HG03280 (cell line): ENCODE measurements at regions not wholly inside any gene's neighbourhood (a gene's known extent, or its start where the extent isn't known, plus 50 kb on each side); places are given as distances from the start of the nearest gene placed in this dataset.
"Not testable (repeated sequence)": the region's sequence is repeated elsewhere in the genome, so short reads cannot be mapped to it uniquely, and the experiment has no call there.

Experiments
- ATAC-seq: cut with Tn5 transposase; IDR thresholded peaks from one replicate; pipeline ENCODE4 v1.9.1; 2021; ENCODE audit warnings: mild to moderate bottlenecking, moderate library complexity; ENCODE audit not compliant: unreplicated experiment

DNA sequence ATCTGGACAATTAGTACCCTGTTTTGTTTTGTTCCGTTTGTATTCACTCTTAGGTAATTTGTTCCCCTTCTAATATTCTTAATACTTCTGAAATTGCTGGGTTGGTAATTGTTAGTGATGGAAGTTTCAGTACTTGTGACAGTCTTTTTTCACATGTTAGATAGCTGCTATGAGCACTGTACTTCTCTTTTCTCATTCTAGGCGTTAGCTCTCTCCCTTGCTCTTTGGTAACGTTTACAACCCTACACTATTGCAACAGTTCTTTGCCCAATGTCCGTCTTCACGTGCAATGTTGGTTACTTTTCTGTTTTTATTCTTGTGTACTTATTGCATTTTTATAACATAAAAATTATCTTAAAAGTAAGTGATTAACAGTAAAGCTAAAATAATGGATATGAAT lies 1509.0 kb downstream of the MAT2B start:
- ATAC-seq = no peak

DNA sequence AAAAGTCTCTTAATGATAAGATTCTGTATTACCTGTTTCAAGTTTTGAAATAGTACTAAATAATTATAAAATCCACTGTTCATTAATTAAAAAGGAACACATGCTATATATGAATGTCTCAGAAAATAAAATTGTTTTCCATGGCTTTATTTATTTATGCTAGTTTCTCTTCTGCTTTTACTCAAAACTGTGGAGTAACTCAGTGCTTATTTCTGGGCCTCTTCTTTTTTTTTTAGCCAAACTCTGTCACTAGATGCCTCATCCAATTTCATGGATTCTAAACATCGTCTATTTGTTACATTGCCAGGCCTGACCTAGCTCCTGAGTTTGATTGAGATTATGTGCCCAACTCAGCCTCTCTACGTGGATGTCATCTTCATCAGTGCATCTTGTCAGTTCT lies 1509.7 kb downstream of the MAT2B start:
- no peak for ATAC-seq

DNA sequence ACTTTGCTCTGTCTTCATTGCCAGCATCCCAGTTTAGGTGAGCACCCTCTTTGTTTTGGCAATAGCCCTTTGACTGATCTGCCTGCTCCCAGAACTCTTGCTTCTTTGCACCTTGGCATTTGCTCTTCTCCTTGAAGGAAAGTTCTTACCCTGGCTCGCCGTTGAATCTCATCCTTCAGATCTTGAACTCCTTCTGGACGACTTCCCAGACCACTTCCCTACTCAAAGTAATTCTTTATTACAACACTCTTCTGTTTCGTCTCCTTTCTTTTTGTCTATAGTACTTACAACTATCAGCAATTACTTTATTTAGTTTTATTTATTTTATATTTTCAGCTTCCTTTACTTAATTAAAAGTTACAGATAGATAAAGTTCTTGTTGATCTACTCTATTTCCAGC lies 1510.1 kb downstream of the MAT2B start:
- ATAC-seq = no peak

DNA sequence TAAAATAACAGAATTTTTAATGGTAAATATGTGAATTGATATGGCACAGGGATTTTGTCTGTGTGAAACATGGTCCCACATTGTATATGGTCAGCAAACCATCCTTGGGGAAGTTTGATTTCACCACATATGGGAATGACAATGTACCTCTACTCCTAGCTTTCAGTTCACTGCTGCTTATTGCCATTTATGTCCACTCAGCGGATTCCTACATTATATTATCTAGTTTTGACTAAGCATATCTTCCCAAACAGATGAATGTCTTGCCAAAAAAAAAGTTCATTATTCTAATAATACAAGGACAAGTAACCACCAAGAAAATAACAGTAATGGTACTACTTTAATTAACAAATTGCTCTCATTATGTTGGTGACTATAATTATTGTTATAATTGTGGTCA lies 1521.6 kb downstream of the MAT2B start:
- ATAC-seq = no peak

DNA sequence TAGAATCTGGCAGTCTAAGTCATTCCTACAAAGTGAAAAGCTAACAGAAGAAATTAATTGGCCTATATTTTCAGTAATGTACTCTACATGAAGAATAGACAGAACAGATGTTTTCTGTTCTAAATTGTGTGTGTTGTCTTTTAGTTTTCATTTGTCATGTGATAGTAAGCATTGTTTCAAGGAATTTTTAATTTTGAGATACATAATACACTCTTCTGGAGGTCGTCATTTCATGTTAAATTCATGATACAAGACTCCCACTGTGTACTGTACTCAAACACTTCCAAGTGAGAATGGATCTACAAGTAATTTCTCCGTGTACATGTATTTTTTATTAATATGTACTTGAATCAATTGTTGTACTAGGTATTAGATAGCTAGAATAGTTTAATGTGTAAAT lies 1522.9 kb downstream of the MAT2B start:
- ATAC-seq = no peak

DNA sequence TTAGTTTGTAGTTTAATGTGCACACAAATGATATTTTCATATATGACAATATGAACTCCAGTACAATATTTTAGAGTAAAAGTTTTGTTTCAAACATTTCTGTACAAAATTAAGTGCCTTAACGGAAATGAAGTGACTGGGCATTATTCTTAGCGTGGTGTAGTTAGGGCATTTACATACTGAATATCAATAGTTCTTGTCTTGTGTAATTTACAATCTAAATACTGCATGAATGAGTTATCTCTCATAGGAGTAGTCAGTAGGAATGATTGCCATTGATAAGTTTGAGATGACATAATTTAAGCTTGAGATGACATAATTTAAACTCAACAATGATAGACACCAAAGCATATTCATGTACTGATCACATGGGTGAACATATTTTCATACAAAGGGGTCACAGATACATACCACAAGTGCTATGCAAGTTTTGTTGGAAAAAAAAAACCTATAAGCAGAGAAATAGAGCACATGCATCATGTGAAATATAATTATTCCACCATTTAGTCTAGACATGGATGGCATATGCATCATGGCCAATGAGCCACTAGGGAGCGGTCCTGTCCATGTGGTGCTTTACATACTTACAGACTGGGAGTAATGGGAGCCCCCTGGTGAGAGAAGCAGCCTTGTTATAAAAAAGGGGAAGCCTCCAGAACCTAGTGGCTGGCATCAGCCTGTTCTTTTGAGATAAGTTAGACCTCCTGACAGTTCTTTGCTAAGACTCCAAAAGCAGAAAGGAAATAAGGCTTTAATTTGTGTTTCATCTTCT lies 1523.9 kb downstream of the MAT2B start:
- ATAC-seq = no peak

DNA sequence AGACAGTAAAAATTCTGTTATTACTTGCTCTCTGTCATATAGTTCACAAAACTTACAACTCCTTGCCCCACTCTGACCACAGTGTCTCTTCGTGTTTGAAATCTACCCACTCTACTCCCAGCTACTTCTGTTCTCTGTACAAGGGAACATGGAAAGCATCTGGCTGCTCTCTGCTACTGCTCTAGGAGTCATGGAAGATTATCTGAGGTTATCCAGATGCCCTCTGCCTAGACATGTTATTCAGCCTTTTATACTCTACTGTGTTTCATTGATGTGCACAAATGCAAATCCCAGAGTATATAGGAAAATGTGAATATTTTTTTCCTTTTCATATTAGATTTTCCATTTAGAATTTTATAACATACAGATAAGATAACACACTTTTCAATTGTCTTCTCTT lies 1525.6 kb downstream of the MAT2B start:
- ATAC-seq = no peak

DNA sequence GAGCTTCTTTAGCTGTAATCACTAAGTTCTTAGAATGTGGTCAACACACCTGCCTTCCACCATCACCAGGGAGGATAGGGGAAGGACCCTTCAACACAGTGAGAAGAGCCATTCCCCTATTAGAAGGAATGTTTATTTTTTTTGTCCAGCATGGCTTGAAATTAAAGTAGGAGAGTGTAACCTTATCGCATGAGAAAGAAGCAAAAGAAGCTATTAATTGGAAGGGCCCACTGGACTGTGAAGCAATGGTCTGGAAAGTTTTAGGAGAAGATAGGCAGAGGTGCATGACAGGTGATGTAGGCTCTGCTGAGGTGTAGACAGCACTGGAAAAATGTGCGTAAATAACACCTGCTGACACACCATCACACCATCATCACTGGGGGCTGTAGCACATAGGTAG lies 1526.0 kb downstream of the MAT2B start:
- no peak for ATAC-seq

DNA sequence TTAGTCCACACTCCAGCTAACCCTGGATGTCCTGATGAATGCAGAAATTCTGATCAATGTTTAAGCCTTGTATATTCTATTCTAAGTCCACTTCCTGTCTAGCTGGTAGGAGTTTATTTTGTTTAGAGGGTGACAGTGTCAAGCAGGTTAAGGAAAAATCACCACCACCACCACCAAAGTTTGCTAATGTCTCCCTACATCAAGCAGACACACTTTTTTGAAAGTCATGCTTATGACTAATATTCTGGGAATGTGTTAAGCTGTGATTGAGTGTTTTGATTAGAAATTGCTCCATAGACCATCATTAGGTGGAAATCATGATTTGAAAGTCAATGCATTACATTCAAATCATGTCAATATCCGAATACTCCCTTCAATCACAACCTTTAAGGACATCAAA lies 1530.1 kb downstream of the MAT2B start:
- ATAC-seq = no peak

DNA sequence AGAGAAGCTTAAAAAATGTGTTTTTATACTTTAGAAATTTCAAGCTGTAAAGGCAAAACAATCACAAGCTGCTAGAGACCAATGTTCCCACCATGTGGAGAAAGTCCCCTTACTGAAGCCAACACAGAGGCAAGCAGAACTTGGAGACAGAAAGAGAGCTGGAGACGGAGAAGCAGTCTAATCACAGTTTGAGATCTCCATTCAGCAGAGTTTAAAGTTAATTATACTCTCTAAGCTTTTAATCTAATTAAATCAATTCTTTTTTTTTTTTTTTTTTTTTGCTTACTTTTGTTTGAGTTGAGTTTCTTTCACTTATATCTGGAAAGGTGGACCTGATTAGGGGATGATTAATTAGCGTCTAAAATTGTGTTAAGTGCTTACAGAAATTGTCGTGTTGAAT lies 1534.3 kb downstream of the MAT2B start:
- ATAC-seq = no peak

DNA sequence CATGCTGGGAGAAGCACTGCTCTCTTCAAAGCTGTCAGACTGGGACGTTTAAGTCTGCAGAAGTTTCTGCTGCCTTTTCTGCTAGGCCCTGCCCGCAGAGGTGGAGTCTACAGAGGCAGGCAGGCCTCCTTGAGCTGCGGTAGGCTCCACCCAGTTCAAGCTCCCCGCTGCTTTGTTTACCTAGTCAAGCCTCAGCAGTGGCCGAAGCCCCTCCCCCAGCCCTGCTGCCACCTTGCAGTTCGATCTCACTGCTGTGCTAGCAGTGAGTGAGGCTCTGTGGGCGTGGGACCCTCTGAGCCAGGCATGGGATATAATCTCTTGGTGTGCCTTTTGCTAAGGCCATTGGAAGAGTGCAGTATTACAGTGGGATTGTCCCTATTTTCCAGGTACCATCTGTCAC lies 1540.5 kb downstream of the MAT2B start:
- ATAC-seq = not testable (repeated sequence)

DNA sequence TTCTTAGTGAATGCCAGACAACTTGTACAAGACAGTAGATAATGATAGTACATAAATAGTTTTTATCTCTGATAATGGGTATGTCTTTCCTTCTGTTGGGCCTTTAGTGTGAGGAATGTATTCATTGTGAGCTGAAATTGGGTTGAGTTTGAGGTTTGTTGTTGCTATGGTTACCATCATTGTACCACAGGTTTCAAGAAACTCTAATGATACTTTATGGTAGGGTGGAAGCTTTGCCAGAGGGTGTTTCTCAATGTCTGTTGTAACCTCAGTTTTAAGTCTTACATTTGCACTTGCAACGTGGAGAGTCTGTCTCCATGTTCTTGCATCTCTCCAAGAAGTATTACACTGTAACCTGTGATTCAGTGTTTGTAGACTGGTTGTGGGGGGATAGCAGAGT lies 1550.1 kb downstream of the MAT2B start:
- no peak for ATAC-seq

DNA sequence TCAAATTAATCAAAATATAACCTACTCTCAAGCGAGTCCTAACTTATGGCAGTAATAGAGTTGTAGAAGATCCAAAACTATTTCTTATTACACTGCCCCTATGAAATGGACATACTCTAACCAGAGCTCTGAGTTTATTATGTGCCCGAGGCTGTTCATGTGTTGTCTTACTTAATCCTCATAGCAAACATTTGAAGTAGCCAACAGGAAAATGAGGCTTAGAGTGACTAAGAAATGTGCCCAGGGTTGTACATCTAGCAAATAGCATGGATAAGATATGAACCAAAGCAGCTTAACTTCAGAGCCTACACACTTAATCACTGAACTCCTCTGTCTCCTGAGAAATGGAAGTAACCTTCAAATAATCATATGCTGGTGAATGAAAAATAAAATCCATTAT lies 1551.7 kb downstream of the MAT2B start:
- ATAC-seq = no peak

DNA sequence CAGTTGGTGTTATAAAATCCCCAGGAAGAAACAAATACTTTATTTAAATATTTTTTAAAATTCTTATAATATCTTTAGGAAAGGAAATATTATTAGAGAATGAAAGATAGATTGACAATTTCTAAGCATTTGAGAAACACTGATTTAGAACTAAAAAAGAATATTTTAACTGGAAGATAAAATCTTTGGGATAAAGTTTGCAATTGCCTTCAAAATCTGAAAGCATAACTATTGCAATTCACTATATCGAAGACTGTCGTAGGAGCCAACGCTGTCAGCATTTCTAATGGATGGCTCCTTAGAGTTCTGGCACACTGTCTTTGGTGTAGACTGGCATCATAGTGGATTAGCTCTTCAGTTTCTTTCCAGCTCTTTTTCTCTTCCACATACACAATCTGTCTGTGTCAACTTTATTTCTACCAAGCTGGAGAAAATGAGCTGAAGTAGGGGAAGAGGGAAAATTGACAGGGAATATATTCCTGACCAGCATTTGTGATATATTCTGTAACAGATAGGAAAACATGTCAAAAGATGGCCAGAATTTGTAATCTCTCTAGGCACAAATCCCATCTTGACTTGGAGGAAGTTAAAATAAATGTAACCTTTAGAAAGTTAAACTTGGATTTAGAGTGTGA lies 1561.4 kb downstream of the MAT2B start:
- ATAC-seq = no peak

DNA sequence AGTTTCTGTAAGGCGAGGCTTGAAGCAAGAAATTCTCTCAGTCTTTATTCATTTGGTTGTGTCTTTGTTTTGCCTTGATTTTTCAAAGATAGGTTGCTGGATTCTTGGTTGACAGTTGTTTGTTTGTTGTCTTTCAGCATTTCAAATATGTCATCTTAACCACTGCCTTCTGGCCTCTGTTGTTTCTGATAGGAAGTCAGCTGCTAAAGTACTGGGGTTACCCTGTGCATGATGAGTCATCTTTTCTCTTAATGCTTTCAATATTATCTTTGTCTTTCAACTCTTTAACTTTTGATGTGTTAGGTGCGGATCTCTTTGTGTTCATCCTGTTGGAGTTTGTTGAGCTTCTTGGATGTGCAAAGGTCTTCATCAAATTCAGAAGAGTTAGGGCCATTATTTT lies 1571.3 kb downstream of the MAT2B start:
- no peak for ATAC-seq

DNA sequence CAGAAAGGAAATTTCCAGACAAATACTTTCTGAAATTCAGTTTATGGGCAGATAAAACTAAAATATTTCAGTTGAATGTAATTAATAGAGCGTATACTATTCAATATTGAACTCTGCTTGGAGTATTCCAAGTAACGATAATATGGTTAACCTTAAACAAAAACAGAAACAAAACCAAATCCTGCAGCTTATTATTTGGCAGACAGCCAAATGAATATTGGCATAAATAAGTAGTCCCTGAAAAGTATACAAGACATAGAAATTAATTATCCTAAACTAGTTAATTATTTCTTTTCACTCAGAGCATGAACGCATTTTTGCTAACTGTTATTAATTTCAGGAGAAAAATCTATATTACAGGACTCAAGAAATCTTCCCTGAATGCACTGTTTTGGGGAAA lies 1574.0 kb downstream of the MAT2B start:
- ATAC-seq = no peak

DNA sequence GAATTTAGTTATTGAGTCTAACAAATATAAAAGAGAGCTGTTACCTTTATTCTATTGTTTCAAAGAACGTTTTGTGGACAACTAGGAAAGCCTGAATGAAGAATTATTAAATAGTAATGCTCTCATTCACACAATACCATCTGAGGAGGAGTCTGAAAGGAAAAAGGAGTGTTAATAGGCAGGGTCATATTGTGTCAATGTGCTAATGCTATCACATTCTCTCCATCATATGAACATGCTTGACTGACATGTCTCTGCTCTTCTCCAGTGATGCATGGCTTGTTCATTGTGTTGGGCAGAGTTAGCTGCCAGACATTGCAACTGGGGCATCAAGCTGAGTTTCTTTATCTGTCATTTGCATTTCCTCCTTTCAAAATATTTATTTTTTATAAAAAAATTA lies 1578.0 kb downstream of the MAT2B start:
- ATAC-seq = no peak

DNA sequence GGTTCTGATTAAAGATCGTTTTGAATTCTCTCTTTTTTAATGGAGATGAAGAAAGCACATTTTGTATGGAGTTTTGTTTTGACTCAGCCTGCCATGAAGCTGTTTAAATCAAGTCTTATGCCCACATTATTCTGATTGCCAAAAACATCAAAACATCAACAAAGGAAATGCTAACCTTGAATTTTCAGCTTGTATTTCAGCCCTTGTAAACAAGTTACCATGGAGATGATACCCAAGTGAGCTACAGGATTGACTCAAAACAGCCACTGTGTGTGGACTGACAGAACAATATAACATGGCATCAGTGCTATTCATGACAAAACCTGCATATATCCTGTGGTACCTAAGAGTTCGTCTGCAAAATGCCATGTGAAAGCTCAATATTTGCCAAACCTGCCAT lies 1581.0 kb downstream of the MAT2B start:
- no peak for ATAC-seq

DNA sequence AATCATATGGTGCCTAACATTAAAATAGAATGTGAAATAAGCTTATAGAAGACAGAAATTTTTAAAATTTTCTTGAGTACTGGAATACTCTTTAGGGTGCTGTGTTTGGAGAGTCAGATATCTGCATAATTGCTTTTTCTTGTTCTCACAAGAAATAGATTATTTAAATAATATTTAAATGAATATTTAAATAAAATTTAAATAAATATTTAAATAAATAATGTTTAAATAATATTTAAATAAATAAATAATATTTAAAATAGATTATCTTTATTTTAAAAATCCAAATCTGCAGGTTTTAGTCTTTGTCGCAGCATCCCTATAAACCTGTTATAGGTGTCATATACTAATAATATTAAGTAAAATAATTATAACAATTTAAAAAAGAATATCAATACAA lies 1589.4 kb downstream of the MAT2B start:
- no peak for ATAC-seq

DNA sequence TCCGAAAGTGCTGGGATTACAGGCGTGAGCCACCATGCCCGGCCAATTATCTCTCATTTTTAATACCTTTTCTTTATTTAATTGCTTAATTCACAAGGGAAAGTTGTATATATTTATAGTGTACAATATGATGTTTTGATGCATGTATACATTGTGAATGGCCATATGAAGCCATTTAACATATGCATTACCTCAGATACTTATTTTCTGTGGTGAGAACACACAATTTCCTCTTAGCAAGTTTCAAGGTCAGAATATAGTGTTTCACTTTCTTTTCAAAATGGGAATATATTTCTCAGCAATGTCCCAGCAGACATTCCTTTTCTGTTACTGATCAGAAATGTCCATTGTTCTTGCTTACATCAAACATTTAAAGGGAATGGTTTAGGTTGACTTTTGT lies 1596.3 kb downstream of the MAT2B start:
- no peak for ATAC-seq

DNA sequence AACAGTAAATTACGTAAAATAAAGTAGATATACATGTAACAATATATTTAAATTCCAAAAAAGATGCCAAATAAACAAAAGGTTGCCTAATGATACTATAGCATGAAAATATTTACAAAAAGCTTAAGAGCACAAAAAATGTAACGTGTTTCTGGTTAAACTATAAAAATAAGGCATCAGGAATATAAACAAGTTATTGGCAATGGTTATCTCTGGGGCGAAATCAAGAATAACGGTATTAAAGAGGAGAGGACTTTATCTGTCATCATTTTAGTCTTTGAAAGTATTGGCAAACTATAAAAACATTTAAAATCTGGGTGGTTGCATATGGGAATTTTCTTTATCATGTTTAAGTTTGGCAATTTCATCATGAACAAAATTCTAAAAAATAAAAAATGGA lies 1599.2 kb downstream of the MAT2B start:
- no peak for ATAC-seq

DNA sequence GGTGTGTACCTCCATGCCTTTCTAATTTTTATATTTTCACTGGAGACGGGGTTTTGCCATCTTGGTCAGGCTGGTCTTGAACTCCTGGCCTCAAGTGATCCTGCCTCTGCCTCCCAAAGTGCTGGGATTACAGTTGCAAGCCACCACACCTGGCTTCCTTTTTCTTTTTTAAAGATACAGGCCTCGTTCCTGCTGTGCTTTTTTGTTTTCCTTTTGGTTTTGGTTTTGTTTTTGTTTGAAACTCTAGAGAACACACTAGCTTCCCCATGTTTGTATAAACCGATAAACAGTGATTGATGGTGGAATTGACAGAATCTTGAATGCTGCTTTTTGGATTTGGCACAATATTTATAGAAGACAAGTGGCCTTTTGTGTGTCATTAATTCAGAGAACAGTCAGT lies 1603.4 kb downstream of the MAT2B start:
- no peak for ATAC-seq

DNA sequence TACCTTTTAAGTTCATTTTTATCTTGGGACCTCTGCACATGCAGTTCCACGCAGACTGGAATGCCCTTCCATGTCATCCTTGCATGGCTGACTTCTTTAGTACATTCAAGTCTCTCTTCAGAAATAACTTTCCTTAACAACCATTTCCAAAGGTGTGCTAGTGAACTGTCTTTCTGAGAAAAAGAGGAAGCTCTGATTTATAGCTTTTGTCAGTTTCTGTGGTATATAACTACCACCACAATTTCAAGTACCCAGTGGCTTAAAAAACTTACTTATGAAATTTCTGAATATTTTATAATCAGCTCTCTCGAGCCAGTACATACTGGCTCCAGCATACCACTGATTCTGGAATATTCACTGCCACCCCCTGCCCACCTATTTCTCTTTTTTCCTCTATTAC lies 1613.8 kb downstream of the MAT2B start:
- no peak for ATAC-seq
